ENCODE measurements at regions not wholly inside any gene's neighbourhood (a gene's known extent, or its start where the extent isn't known, plus 50 kb on each side); places are given as distances from the start of the nearest gene placed in this dataset.

GRCh38 chr16:86242244-86243122 lies 267.8 kb upstream of the FOXF1 start:
- no peak for DNase-seq (ENCODE audit: low read depth)
- H3K4me3 ChIP-seq (ENCODE audit: low read depth, low read length) = no peak overlapping the region
- TF ChIP-seq MYC (IDR thresholded peaks at IDR 0.05; ENCODE audit: low read depth, low read length) = no peak
- no peak for TF ChIP-seq CTCF (IDR thresholded peaks at IDR 0.05; ENCODE audit: low read depth, low read length)
- TF ChIP-seq MAX (IDR thresholded peaks at IDR 0.05; ENCODE audit: low read depth, low read length) = no peak
- TF ChIP-seq POLR2A (IDR thresholded peaks at IDR 0.05; ENCODE audit: extremely low read depth, insufficient read length) = no peak

GRCh38 chr16:86243123-86243473 lies 267.2 kb upstream of the FOXF1 start:
- DNase-seq (ENCODE audit: low read depth) = no peak
- TF ChIP-seq MAX (IDR thresholded peaks at IDR 0.05; ENCODE audit: low read depth, low read length) (no peak), MYC (IDR thresholded peaks at IDR 0.05; ENCODE audit: low read depth, low read length) (no peak), CTCF (IDR thresholded peaks at IDR 0.05; ENCODE audit: low read depth, low read length) (no peak), POLR2A (IDR thresholded peaks at IDR 0.05; ENCODE audit: extremely low read depth, insufficient read length) (no peak)

GRCh38 chr16:86243571-86244154 lies 266.7 kb upstream of the FOXF1 start:
- no peak overlapping the region for H3K4me3 ChIP-seq (ENCODE audit: low read depth, low read length)

More at GRCh38 chr16:86243123-86243473, 267.2 kb upstream of the FOXF1 start:
- H3K4me3 ChIP-seq (ENCODE audit: low read depth, low read length) = no peak overlapping the region

GRCh38 chr16:86244158-86244557 lies 266.2 kb upstream of the FOXF1 start:
- no peak for DNase-seq (ENCODE audit: low read depth)
- H3K4me3 ChIP-seq (ENCODE audit: low read depth, low read length) = no peak overlapping the region
- TF ChIP-seq CTCF (IDR thresholded peaks at IDR 0.05; ENCODE audit: low read depth, low read length) (no peak), POLR2A (IDR thresholded peaks at IDR 0.05; ENCODE audit: extremely low read depth, insufficient read length) (no peak), MYC (IDR thresholded peaks at IDR 0.05; ENCODE audit: low read depth, low read length) (no peak), MAX (IDR thresholded peaks at IDR 0.05; ENCODE audit: low read depth, low read length) (no peak)

More at GRCh38 chr16:86243571-86244154, 266.7 kb upstream of the FOXF1 start:
- TF ChIP-seq POLR2A (IDR thresholded peaks at IDR 0.05; ENCODE audit: extremely low read depth, insufficient read length) = no peak
- TF ChIP-seq MAX (IDR thresholded peaks at IDR 0.05; ENCODE audit: low read depth, low read length) = no peak
- no peak for TF ChIP-seq MYC (IDR thresholded peaks at IDR 0.05; ENCODE audit: low read depth, low read length)
- no peak for TF ChIP-seq CTCF (IDR thresholded peaks at IDR 0.05; ENCODE audit: low read depth, low read length)
- no peak for DNase-seq (ENCODE audit: low read depth)

- H3K4me3 ChIP-seq (ENCODE audit: low read depth, low read length) = no peak overlapping the region
- TF ChIP-seq MYC (IDR thresholded peaks at IDR 0.05; ENCODE audit: low read depth, low read length) = no peak
- no peak for TF ChIP-seq POLR2A (IDR thresholded peaks at IDR 0.05; ENCODE audit: extremely low read depth, insufficient read length)
- TF ChIP-seq MAX (IDR thresholded peaks at IDR 0.05; ENCODE audit: low read depth, low read length) = no peak
- TF ChIP-seq CTCF (IDR thresholded peaks at IDR 0.05; ENCODE audit: low read depth, low read length) = no peak
- DNase-seq (ENCODE audit: low read depth) = no peak
These were observed 265.4 kb upstream of the FOXF1 start for GRCh38 chr16:86244936-86245335.
